ENCODE measurements at regions not wholly inside any gene's neighbourhood (a gene's known extent, or its start where the extent isn't known, plus 50 kb on each side); places are given as distances from the start of the nearest gene placed in this dataset.

- no peak for DNase-seq
Measured at GRCh38 chr18:71707400-71707799, 836.7 kb downstream of the CBLN2 start.

GRCh38 chr18:71689416-71690160 is 854.6 kb downstream of the CBLN2 start:
- no peak for DNase-seq

GRCh38 chr18:71682591-71682990 is 861.6 kb downstream of the CBLN2 start:
- DNase-seq: no peak

- DNase-seq: no peak
Measured at GRCh38 chr18:71678144-71678543, 866.0 kb downstream of the CBLN2 start.

GRCh38 chr18:71673954-71674353 is 870.2 kb downstream of the CBLN2 start:
- DNase-seq: no peak

- no peak for DNase-seq
Measured at GRCh38 chr18:71673498-71673897, 870.6 kb downstream of the CBLN2 start.

GRCh38 chr18:71666481-71666880 is 877.7 kb downstream of the CBLN2 start:
- no peak for DNase-seq

- DNase-seq: no peak
Measured at GRCh38 chr18:71665131-71665530, 879.0 kb downstream of the CBLN2 start.

- no peak for DNase-seq
Measured at GRCh38 chr18:71643822-71644221, 900.3 kb downstream of the CBLN2 start.

GRCh38 chr18:71630696-71631095 is 913.4 kb downstream of the CBLN2 start:
- DNase-seq: no peak

- DNase-seq: no peak
Measured at GRCh38 chr18:71625556-71626090, 918.5 kb downstream of the CBLN2 start.

GRCh38 chr18:71598374-71598773 is 945.8 kb downstream of the CBLN2 start:
- no peak for DNase-seq

- DNase-seq: no peak
Measured at GRCh38 chr18:71597219-71597618, 946.9 kb downstream of the CBLN2 start.

GRCh38 chr18:71583252-71583651 is 960.9 kb downstream of the CBLN2 start:
- no peak for DNase-seq

- no peak for DNase-seq
Measured at GRCh38 chr18:71554686-71555085, 989.5 kb downstream of the CBLN2 start.

GRCh38 chr18:71541643-71542042 is 1002.5 kb downstream of the CBLN2 start:
- no peak for DNase-seq

- DNase-seq: no peak
Measured at GRCh38 chr18:71529703-71530303, 1014.3 kb downstream of the CBLN2 start.

GRCh38 chr18:71523483-71524435 is 1020.4 kb downstream of the CBLN2 start:
- no peak for DNase-seq

- DNase-seq: no peak
Measured at GRCh38 chr18:71505526-71505925, 1038.6 kb downstream of the CBLN2 start.

- DNase-seq: no peak
Measured at GRCh38 chr18:71503222-71503621, 1040.9 kb downstream of the CBLN2 start.

GRCh38 chr18:71485611-71486010 is 1058.5 kb downstream of the CBLN2 start:
- no peak for DNase-seq

GRCh38 chr18:71471963-71472725 is 1072.0 kb downstream of the CBLN2 start:
- no peak for DNase-seq
